Lower lobe of right lung (tissue), 2 donors: ENCODE measurements at regions not wholly inside any gene's neighbourhood (a gene's known extent, or its start where the extent isn't known, plus 50 kb on each side); places are given as distances from the start of the nearest gene placed in this dataset.

ENCODE experiments used
- ATAC-seq, 2 donors: fragments of 200-7000 bp; cut with Tn5 transposase; one replicate each; pipeline ENCODE4 v1.9.1; 2020 to 2022; ENCODE audit warnings: mild to moderate bottlenecking in 2 of 2, moderate library complexity in 2 of 2
- DNase-seq: peaks from one replicate; pipeline ENCODE4 v3.0.0-alpha.2; 2020
- H3K27ac ChIP-seq: fragments of 200-600 bp; one replicate; pipeline ENCODE4 v1.8.0; 2022
- H3K27me3 ChIP-seq: fragments of 200-600 bp; one replicate; pipeline ENCODE4 v1.8.0; 2022; ENCODE audit warnings: low read depth
- H3K36me3 ChIP-seq: fragments of 200-600 bp; one replicate; pipeline ENCODE4 v1.8.0; 2022; ENCODE audit warnings: mild to moderate bottlenecking
- H3K4me1 ChIP-seq: fragments of 200-600 bp; one replicate; pipeline ENCODE4 v1.8.0; 2022
- H3K4me3 ChIP-seq: fragments of 200-600 bp; one replicate; pipeline ENCODE4 v1.8.0; 2022; ENCODE audit warnings: mild to moderate bottlenecking
- H3K9me3 ChIP-seq: fragments of 200-600 bp; one replicate; pipeline ENCODE4 v1.8.0; 2022
- CTCF ChIP-seq: fragments of 200-600 bp; IDR thresholded peaks from one replicate; pipeline ENCODE4 v1.8.0; 2022; ENCODE audit warnings: antibody characterized with exemption, mild to moderate bottlenecking
- intact Hi-C: fragments of 100-400 bp; cut with DNase I; formaldehyde crosslinking; loops from one replicate; pipeline ENCODE4 v1.11.0; 2022
- donor health status: DM: no; HTN: yes; CAD: no; lungs with severe emphysema.

DNA sequence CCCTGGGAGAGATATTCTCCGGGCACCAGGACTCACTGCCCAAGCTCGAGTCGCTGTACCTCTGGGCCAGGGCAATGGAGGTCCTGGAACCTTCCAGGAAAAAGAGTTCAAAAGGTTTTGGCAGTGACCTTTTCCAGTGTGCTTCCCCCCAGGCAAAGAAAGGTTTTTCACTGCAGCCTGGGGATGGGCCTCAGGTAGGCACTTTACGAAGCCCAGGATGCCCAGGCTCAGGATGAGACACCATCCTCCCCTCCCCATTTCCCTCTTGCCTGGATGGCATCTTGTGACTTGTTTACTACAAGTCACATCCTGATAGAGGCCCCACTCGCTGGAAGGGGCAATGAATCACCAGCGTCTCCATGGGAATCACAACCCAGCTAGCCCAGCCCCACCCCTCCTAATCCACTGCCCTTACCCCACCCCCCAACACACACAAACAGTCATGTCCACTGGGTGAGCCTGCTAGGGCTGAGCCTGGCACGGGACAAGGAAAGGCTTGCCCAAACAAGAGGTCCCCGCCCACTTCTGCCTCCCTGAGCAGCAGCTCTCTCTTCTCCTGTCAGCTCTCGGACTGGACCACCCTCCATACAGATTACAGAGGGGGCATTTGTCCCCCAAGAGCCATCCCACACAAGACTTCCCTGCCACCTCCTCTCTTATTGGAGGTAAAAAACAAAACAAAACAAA lies 93.8 kb upstream of the SMNDC1 start:
- ATAC-seq: peak; percentile 63 to 77
- no peaks in the 10 kb centered on the region for H3K27me3 ChIP-seq
- no peak for TF ChIP-seq CTCF
- H3K4me1 ChIP-seq: peaks cover 26% of the 10 kb centered on the region
- H3K4me3 ChIP-seq: no peak overlapping the region
- intact Hi-C loops: no loop called here
- no peaks in the 10 kb centered on the region for H3K36me3 ChIP-seq
- H3K9me3 ChIP-seq: no peaks in the 10 kb centered on the region
- DNase-seq: peak; percentile 58
- H3K27ac ChIP-seq: peak overlapping the region; percentile 26

GRCh38 chr10:110399106-110399964 lies 94.6 kb upstream of the SMNDC1 start:
- H3K4me1 ChIP-seq: peaks cover 26% of the 10 kb centered on the region
- peak overlapping the region; percentile 26 for H3K27ac ChIP-seq
- H3K9me3 ChIP-seq: no peaks in the 10 kb centered on the region
- ATAC-seq (peak; percentile 27 to 47), DNase-seq (no peak)
- intact Hi-C loops: no loop called here
- TF ChIP-seq CTCF: no peak
- no peaks in the 10 kb centered on the region for H3K36me3 ChIP-seq
- H3K4me3 ChIP-seq: no peak overlapping the region
- no peaks in the 10 kb centered on the region for H3K27me3 ChIP-seq

DNA sequence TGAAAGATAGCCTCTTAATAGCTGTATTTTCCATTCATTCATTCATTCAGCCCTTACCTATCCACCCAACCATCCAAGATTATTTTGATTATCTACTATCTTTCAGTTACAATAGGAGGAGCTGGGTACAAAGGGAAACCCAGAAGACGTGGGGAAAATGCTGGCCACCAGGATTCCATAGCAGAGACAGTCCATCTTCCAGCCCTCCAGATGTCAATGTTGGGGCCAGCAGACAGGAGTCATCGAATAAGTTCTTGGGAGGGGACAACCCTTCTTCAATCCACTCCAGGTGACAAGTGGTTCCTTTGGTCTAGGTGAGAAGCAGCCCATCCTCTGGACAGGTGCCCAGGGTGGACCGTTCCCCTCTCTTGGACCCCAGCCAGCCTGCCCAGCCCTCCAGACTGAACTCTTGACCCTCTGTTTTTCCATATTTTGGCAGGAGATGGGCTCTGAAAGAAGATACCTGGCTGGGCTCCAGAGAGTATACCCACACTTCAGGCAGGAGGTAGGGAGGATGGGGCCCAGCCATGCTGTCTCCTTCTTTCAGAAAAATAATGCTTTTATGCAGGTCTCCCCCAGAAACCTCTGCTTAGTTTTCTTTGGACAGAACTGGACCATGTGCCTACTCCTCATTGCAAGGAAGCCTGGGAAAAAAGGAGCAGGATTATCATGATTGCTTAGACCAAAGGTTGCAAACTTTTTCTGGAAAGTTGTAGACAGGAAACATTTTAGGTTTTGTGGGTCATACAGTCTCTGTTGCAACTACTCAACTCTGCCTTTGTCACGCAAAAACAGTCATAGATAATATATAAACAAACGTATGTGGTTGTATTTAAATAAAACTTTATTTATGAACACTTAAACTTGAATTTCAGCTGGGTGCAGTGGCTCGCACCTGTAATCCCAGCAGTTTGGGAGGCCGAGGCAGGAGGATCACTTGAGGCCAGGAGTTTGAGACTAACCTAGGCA lies 95.5 kb upstream of the SMNDC1 start:
- no peak for TF ChIP-seq CTCF
- intact Hi-C loops: no loop called here
- ATAC-seq (no peak), DNase-seq (no peak)
- H3K27ac ChIP-seq: no peak overlapping the region
- H3K4me3 ChIP-seq: no peak overlapping the region
- H3K9me3 ChIP-seq: no peaks in the 10 kb centered on the region
- no peaks in the 10 kb centered on the region for H3K27me3 ChIP-seq
- H3K36me3 ChIP-seq: no peaks in the 10 kb centered on the region
- H3K4me1 ChIP-seq: peaks cover 25% of the 10 kb centered on the region

DNA sequence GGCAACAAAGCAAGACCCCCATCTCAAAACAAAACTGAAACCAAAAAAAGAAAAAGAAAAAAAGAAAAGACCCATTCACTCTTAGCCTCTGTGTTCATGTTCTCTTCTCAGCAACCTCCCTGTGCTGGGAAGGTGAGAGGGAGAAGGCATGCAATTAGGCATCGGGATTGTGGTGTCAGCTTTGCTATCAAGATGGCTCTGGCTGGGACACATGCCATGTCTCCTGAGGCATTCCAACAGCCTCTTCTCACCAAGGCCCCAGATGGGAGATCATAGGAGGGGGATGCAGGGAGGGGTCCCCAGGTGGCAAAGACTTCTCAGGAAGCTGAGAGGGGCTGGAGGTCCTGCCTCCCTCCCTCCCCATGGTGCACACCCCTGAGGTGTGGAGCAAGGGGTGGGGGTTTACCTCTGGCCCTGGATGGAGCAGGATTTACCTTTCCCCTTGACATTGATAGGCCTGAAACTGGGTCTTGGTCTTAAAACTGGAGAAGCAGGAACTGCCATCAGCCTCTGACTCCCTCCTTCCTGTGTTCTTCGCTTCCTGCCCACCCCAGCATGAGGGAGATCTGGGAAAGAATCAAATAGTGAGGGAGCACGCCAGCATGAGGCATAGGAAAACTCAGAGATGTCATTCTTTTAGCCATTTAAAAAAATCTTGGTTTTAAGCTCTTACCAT lies 96.2 kb upstream of the DUSP5 start:
- intact Hi-C loops: no loop called here
- TF ChIP-seq CTCF: no peak
- Histone ChIP-seq H3K9me3 (no peaks in the 10 kb centered on the region), H3K27ac (no peak overlapping the region), H3K27me3 (no peaks in the 10 kb centered on the region), H3K36me3 (no peaks in the 10 kb centered on the region), H3K4me1 (peaks cover 16% of the 10 kb centered on the region), H3K4me3 (no peak overlapping the region)
- ATAC-seq: no peak
- DNase-seq: no peak

DNA sequence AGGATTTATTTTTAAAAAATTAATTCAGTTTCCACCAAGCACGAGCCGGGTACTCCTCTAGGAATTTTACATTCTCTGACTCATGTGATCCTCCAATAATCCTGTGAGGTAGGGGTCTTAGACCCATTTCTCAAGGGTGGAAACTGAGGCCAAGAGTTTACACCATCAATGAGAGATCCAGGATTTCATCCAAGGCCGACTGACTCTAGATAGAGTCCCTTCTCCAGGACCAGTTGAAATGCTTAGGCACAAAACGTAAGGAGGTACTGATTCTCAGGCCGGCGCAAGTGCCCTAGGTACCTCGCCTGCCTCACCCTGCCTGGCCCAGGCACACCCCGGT lies 95.7 kb upstream of the DUSP5 start:
- no peak for DNase-seq
- no peak overlapping the region for H3K27ac ChIP-seq
- H3K36me3 ChIP-seq: no peaks in the 10 kb centered on the region
- no peak for TF ChIP-seq CTCF
- no peaks in the 10 kb centered on the region for H3K9me3 ChIP-seq
- ATAC-seq: no peak
- H3K27me3 ChIP-seq: no peaks in the 10 kb centered on the region
- H3K4me3 ChIP-seq: no peak overlapping the region
- intact Hi-C loops: no loop called here
- peaks cover 16% of the 10 kb centered on the region for H3K4me1 ChIP-seq
